Activated naive CD8-positive, alpha-beta T cell treated with anti-CD3 and anti-CD28 coated beads, Interleukin-2, amount 50 U/mL, for 24 hours (primary cell): ENCODE measurements at regions not wholly inside any gene's neighbourhood (a gene's known extent, or its start where the extent isn't known, plus 50 kb on each side); places are given as distances from the start of the nearest gene placed in this dataset.
"Not testable (repeated sequence)": the region's sequence is repeated elsewhere in the genome, so short reads cannot be mapped to it uniquely, and the experiment has no call there.

ENCODE experiments used
- ATAC-seq: fragments of 150-1000 bp; cut with Tn5 transposase; one replicate; pipeline ENCODE4 v1.10.0; 2021
- DNase-seq: peaks from one replicate; pipeline ENCODE4 v3.0.0; 2021
- H3K27ac Mint-ChIP-seq: one replicate; pipeline ENCODE4 v1.8.0; 2021; ENCODE audit warnings: mild to moderate bottlenecking, mixed read lengths
- H3K27me3 Mint-ChIP-seq: one replicate; pipeline ENCODE4 v1.8.0; 2021; ENCODE audit warnings: mixed read lengths
- H3K36me3 Mint-ChIP-seq: one replicate; pipeline ENCODE4 v1.8.0; 2021; ENCODE audit warnings: low read depth, mixed read lengths
- H3K4me1 Mint-ChIP-seq: one replicate; pipeline ENCODE4 v1.8.0; 2021; ENCODE audit warnings: mixed read lengths
- H3K4me3 Mint-ChIP-seq: one replicate; pipeline ENCODE4 v1.8.0; 2021; ENCODE audit warnings: mild to moderate bottlenecking, moderate library complexity, mixed read lengths
- H3K9me3 Mint-ChIP-seq: one replicate; pipeline ENCODE4 v1.8.0; 2021; ENCODE audit warnings: mixed read lengths

- Mint-ChIP-seq H3K27ac (no peak overlapping the region), H3K4me1 (no peaks in the 10 kb centered on the region), H3K36me3 (no peaks in the 10 kb centered on the region), H3K27me3 (peaks cover 11% of the 10 kb centered on the region), H3K9me3 (peaks cover 7% of the 10 kb centered on the region), H3K4me3 (no peak overlapping the region)
- no peak for ATAC-seq
- DNase-seq: no peak
Observed at GRCh38 chr22:48718818-48719500, 1108.7 kb downstream of the BRD1 start.

GRCh38 chr22:48717883-48718817 is 1109.5 kb downstream of the BRD1 start:
- peak; percentile 6 for DNase-seq
- Mint-ChIP-seq H3K27ac (no peak overlapping the region), H3K36me3 (no peaks in the 10 kb centered on the region), H3K4me1 (no peaks in the 10 kb centered on the region), H3K9me3 (peaks cover 7% of the 10 kb centered on the region), H3K27me3 (peaks cover 11% of the 10 kb centered on the region), H3K4me3 (no peak overlapping the region)
- peak; percentile 55 for ATAC-seq

- Mint-ChIP-seq H3K36me3 (no peaks in the 10 kb centered on the region), H3K4me1 (no peaks in the 10 kb centered on the region), H3K4me3 (no peak overlapping the region), H3K27ac (no peak overlapping the region), H3K9me3 (peaks cover 7% of the 10 kb centered on the region), H3K27me3 (peaks cover 10% of the 10 kb centered on the region)
- DNase-seq (no peak), ATAC-seq (no peak)
Observed at GRCh38 chr22:48717076-48717810, 1110.4 kb downstream of the BRD1 start.

- ATAC-seq, H3K27me3 Mint-ChIP-seq, H3K9me3 Mint-ChIP-seq, H3K27ac Mint-ChIP-seq, H3K4me1 Mint-ChIP-seq, H3K4me3 Mint-ChIP-seq, H3K36me3 Mint-ChIP-seq, DNase-seq: not testable (repeated sequence)
Observed at GRCh38 chr22:48716154-48716553, 1111.5 kb downstream of the BRD1 start.

GRCh38 chr22:48715511-48715910 is 1112.2 kb downstream of the BRD1 start:
- ATAC-seq: no peak
- H3K4me1 Mint-ChIP-seq: no peaks in the 10 kb centered on the region
- no peaks in the 10 kb centered on the region for H3K36me3 Mint-ChIP-seq
- no peak overlapping the region for H3K4me3 Mint-ChIP-seq
- H3K9me3 Mint-ChIP-seq: peaks cover 7% of the 10 kb centered on the region
- no peak for DNase-seq
- peaks cover 10% of the 10 kb centered on the region for H3K27me3 Mint-ChIP-seq
- H3K27ac Mint-ChIP-seq: no peak overlapping the region

- Mint-ChIP-seq H3K27ac (no peak overlapping the region), H3K9me3 (peaks cover 7% of the 10 kb centered on the region), H3K4me3 (no peak overlapping the region), H3K4me1 (no peaks in the 10 kb centered on the region), H3K27me3 (peaks cover 10% of the 10 kb centered on the region), H3K36me3 (no peaks in the 10 kb centered on the region)
- DNase-seq (no peak), ATAC-seq (no peak)
Observed at GRCh38 chr22:48714231-48714630, 1113.4 kb downstream of the BRD1 start.

- no peak for ATAC-seq
- Mint-ChIP-seq H3K4me3 (no peak overlapping the region), H3K9me3 (peaks cover 7% of the 10 kb centered on the region), H3K4me1 (no peaks in the 10 kb centered on the region), H3K27me3 (peaks cover 8% of the 10 kb centered on the region), H3K27ac (no peak overlapping the region), H3K36me3 (no peaks in the 10 kb centered on the region)
- DNase-seq: no peak
Observed at GRCh38 chr22:48713272-48714205, 1114.1 kb downstream of the BRD1 start.

- Mint-ChIP-seq H3K27ac (no peak overlapping the region), H3K4me3 (no peak overlapping the region), H3K36me3 (no peaks in the 10 kb centered on the region), H3K4me1 (no peaks in the 10 kb centered on the region), H3K9me3 (peaks cover 7% of the 10 kb centered on the region), H3K27me3 (peaks cover 8% of the 10 kb centered on the region)
- no peak for DNase-seq
- ATAC-seq: no peak
Observed at GRCh38 chr22:48712558-48713271, 1115.0 kb downstream of the BRD1 start.

- Mint-ChIP-seq H3K27ac (no peak overlapping the region), H3K36me3 (no peaks in the 10 kb centered on the region), H3K4me3 (no peak overlapping the region), H3K9me3 (peaks cover 6% of the 10 kb centered on the region), H3K4me1 (no peaks in the 10 kb centered on the region), H3K27me3 (peaks cover under 1% of the 10 kb centered on the region)
- no peak for ATAC-seq
- no peak for DNase-seq
Observed at GRCh38 chr22:48711669-48712068, 1116.0 kb downstream of the BRD1 start.

GRCh38 chr22:48711031-48711431 is 1116.6 kb downstream of the BRD1 start:
- Mint-ChIP-seq H3K4me3 (no peak overlapping the region), H3K27me3 (no peaks in the 10 kb centered on the region), H3K4me1 (no peaks in the 10 kb centered on the region), H3K9me3 (no peaks in the 10 kb centered on the region), H3K36me3 (no peaks in the 10 kb centered on the region), H3K27ac (no peak overlapping the region)
- no peak for DNase-seq
- no peak for ATAC-seq

- no peak overlapping the region for H3K27ac Mint-ChIP-seq
- H3K9me3 Mint-ChIP-seq: no peaks in the 10 kb centered on the region
- no peaks in the 10 kb centered on the region for H3K27me3 Mint-ChIP-seq
- H3K4me1 Mint-ChIP-seq: no peaks in the 10 kb centered on the region
- H3K36me3 Mint-ChIP-seq: no peaks in the 10 kb centered on the region
- no peak for DNase-seq
- H3K4me3 Mint-ChIP-seq: no peak overlapping the region
- no peak for ATAC-seq
Observed at GRCh38 chr22:48710410-48710809, 1117.3 kb downstream of the BRD1 start.

GRCh38 chr22:48709976-48710375 is 1117.7 kb downstream of the BRD1 start:
- Mint-ChIP-seq H3K4me3 (no peak overlapping the region), H3K27me3 (no peaks in the 10 kb centered on the region), H3K9me3 (no peaks in the 10 kb centered on the region), H3K4me1 (no peaks in the 10 kb centered on the region), H3K36me3 (no peaks in the 10 kb centered on the region), H3K27ac (no peak overlapping the region)
- DNase-seq: no peak
- ATAC-seq: no peak

GRCh38 chr22:48709453-48709852 is 1118.2 kb downstream of the BRD1 start:
- Mint-ChIP-seq H3K27me3 (no peaks in the 10 kb centered on the region), H3K9me3 (no peaks in the 10 kb centered on the region), H3K4me1 (no peaks in the 10 kb centered on the region), H3K36me3 (no peaks in the 10 kb centered on the region), H3K27ac (no peak overlapping the region), H3K4me3 (no peak overlapping the region)
- DNase-seq (no peak), ATAC-seq (no peak)
